ENCODE measurements at regions not wholly inside any gene's neighbourhood (a gene's known extent, or its start where the extent isn't known, plus 50 kb on each side); places are given as distances from the start of the nearest gene placed in this dataset.

- Histone ChIP-seq H3K27me3 (ENCODE audit: control insufficient read depth in 1 of 2, insufficient read depth in 1 of 2, low read length in 2 of 2) (peaks cover 0 to 38% of the 10 kb centered on the region in 2 experiments), H2BK15ac (ENCODE audit: low read depth, poor library complexity, severe bottlenecking) (no peak overlapping the region), H4K8ac (ENCODE audit: low read length) (no peak overlapping the region), H3K4me1 (ENCODE audit: control insufficient read depth, insufficient read depth, low read depth, low read length) (no peaks in the 10 kb centered on the region), H2BK12ac (ENCODE audit: low read length in 2 of 2) (no peak overlapping the region), H3K4me2 (ENCODE audit: low read length, poor library complexity, severe bottlenecking) (no peak overlapping the region), H3K18ac (ENCODE audit: low read depth in 1 of 2, low read length in 2 of 2) (no peak overlapping the region), H3K9me3 (ENCODE audit: control insufficient read depth, low read length) (no peaks in the 10 kb centered on the region), H3K14ac (ENCODE audit: low read length in 2 of 2) (no peak overlapping the region), H4K91ac (ENCODE audit: low read length) (no peak overlapping the region), H3K36me3 (ENCODE audit: control insufficient read depth in 1 of 2, insufficient read depth in 2 of 2, low read depth in 1 of 2, low read length in 2 of 2) (no peaks in the 10 kb centered on the region), H2AK5ac (ENCODE audit: low read length, severe bottlenecking) (no peak overlapping the region), H3K4me3 (ENCODE audit: insufficient read depth in 1 of 2, low read depth in 1 of 2, low read length in 2 of 2) (no peak overlapping the region), H3K9ac (ENCODE audit: low read length) (no peak overlapping the region), H3K4ac (ENCODE audit: low read depth in 1 of 2, low read length in 2 of 2) (no peak overlapping the region), H2BK120ac (ENCODE audit: low read depth, low read length) (no peak overlapping the region), H3K23ac (ENCODE audit: low read length in 2 of 2) (no peak overlapping the region), H3K79me1 (replicated peaks; ENCODE audit: low read length, poor library complexity, severe bottlenecking) (no peaks in the 10 kb centered on the region), H2AFZ (ENCODE audit: low read depth, low read length) (no peak overlapping the region), H3K27ac (ENCODE audit: low read length, poor library complexity, severe bottlenecking) (no peak overlapping the region), H2BK5ac (ENCODE audit: low read depth, low read length, poor library complexity, severe bottlenecking) (no peak overlapping the region)
- no peak for DNase-seq
- WGBS = 70% methylated on average over 3 of the region's 3 CpGs
These were observed 96.3 kb upstream of the MAFB start for GRCh38 chr20:40785346-40785745.

DNA sequence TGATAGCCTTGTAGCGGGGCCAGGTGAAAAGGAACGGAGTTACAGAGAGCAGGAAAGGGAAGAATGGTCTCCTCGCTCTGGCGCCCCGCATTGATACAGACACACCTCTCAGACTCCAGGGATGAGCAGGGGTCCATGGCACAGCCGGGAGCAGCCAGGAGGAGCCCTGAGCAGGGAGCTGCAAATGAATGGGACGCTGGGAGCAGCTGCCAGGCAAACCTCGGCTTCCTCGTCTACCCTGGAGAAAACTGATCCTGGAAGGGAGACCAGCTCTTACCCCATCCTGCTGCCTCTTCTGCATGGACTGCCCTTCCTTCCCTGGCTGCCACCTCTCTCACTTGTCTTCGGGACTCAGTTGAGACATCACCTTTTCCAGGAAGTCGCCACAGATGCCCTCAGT lies 97.3 kb upstream of the MAFB start:
- Histone ChIP-seq H2AFZ (ENCODE audit: low read depth, low read length) (no peak overlapping the region), H3K4me3 (ENCODE audit: insufficient read depth in 1 of 2, low read depth in 1 of 2, low read length in 2 of 2) (no peak overlapping the region), H3K36me3 (ENCODE audit: control insufficient read depth in 1 of 2, insufficient read depth in 2 of 2, low read depth in 1 of 2, low read length in 2 of 2) (no peaks in the 10 kb centered on the region), H4K8ac (ENCODE audit: low read length) (no peak overlapping the region), H2BK120ac (ENCODE audit: low read depth, low read length) (no peak overlapping the region), H3K18ac (ENCODE audit: low read depth in 1 of 2, low read length in 2 of 2) (no peak overlapping the region), H3K4me1 (ENCODE audit: control insufficient read depth, insufficient read depth, low read depth, low read length) (no peaks in the 10 kb centered on the region), H2AK5ac (ENCODE audit: low read length, severe bottlenecking) (no peak overlapping the region), H3K14ac (ENCODE audit: low read length in 2 of 2) (no peak overlapping the region), H2BK12ac (ENCODE audit: low read length in 2 of 2) (no peak overlapping the region), H3K27ac (ENCODE audit: low read length, poor library complexity, severe bottlenecking) (no peak overlapping the region), H2BK15ac (ENCODE audit: low read depth, poor library complexity, severe bottlenecking) (no peak overlapping the region), H2BK5ac (ENCODE audit: low read depth, low read length, poor library complexity, severe bottlenecking) (no peak overlapping the region), H3K27me3 (ENCODE audit: control insufficient read depth in 1 of 2, insufficient read depth in 1 of 2, low read length in 2 of 2) (peaks cover 0 to 32% of the 10 kb centered on the region in 2 experiments), H3K9me3 (ENCODE audit: control insufficient read depth, low read length) (no peaks in the 10 kb centered on the region), H3K4ac (ENCODE audit: low read depth in 1 of 2, low read length in 2 of 2) (no peak overlapping the region), H3K79me1 (replicated peaks; ENCODE audit: low read length, poor library complexity, severe bottlenecking) (no peaks in the 10 kb centered on the region), H3K4me2 (ENCODE audit: low read length, poor library complexity, severe bottlenecking) (no peak overlapping the region), H3K23ac (ENCODE audit: low read length in 2 of 2) (no peak overlapping the region), H3K9ac (ENCODE audit: low read length) (no peak overlapping the region), H4K91ac (ENCODE audit: low read length) (no peak overlapping the region)
- WGBS = 81% methylated on average over 11 of the region's 11 CpGs
- DNase-seq = no peak

DNA sequence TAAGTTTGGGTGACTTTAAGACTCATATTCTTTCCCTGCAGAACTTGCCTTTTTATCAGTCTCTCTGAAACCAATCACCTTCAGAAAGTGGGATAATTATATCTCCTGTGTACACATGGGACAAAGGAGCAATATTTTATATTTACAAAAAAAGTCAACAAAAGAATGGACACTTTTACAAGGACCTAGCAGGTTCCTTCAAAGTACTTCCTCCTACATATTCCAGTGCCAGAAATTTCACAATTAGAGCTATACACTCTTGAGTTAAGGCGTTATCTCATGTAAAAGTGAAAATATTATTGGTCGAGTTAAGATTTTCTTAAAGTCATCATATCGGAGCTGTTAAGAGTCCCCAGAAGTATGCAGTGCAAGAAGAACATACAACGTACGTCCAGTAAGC lies 98.9 kb upstream of the MAFB start:
- 77% methylated on average over 5 of the region's 5 CpGs for WGBS
- H3K27ac ChIP-seq (ENCODE audit: low read length, poor library complexity, severe bottlenecking) = no peak overlapping the region
- DNase-seq = no peak

GRCh38 chr20:40797425-40797824 lies 108.4 kb upstream of the MAFB start:
- Histone ChIP-seq H3K9ac (ENCODE audit: low read length) (no peak overlapping the region), H3K4ac (ENCODE audit: low read depth in 1 of 2, low read length in 2 of 2) (no peak overlapping the region), H2BK5ac (ENCODE audit: low read depth, low read length, poor library complexity, severe bottlenecking) (no peak overlapping the region), H2BK15ac (ENCODE audit: low read depth, poor library complexity, severe bottlenecking) (no peak overlapping the region), H3K23ac (ENCODE audit: low read length in 2 of 2) (no peak overlapping the region), H3K27ac (ENCODE audit: low read length, poor library complexity, severe bottlenecking) (no peak overlapping the region), H3K4me1 (ENCODE audit: control insufficient read depth, insufficient read depth, low read depth, low read length) (no peaks in the 10 kb centered on the region), H3K4me2 (ENCODE audit: low read length, poor library complexity, severe bottlenecking) (no peak overlapping the region), H3K4me3 (ENCODE audit: insufficient read depth in 1 of 2, low read depth in 1 of 2, low read length in 2 of 2) (no peak overlapping the region), H4K8ac (ENCODE audit: low read length) (no peak overlapping the region), H3K14ac (ENCODE audit: low read length in 2 of 2) (no peak overlapping the region), H3K27me3 (ENCODE audit: control insufficient read depth in 1 of 2, insufficient read depth in 1 of 2, low read length in 2 of 2) (peaks cover 0 to 16% of the 10 kb centered on the region in 2 experiments), H3K79me1 (replicated peaks; ENCODE audit: low read length, poor library complexity, severe bottlenecking) (no peaks in the 10 kb centered on the region), H2BK120ac (ENCODE audit: low read depth, low read length) (no peak overlapping the region), H3K36me3 (ENCODE audit: control insufficient read depth in 1 of 2, insufficient read depth in 2 of 2, low read depth in 1 of 2, low read length in 2 of 2) (no peaks in the 10 kb centered on the region), H3K18ac (ENCODE audit: low read depth in 1 of 2, low read length in 2 of 2) (no peak overlapping the region), H2BK12ac (ENCODE audit: low read length in 2 of 2) (no peak overlapping the region), H4K91ac (ENCODE audit: low read length) (no peak overlapping the region), H2AFZ (ENCODE audit: low read depth, low read length) (no peak overlapping the region), H2AK5ac (ENCODE audit: low read length, severe bottlenecking) (no peak overlapping the region), H3K9me3 (ENCODE audit: control insufficient read depth, low read length) (no peaks in the 10 kb centered on the region)
- DNase-seq = peak; percentile 2
- WGBS = 48% methylated on average over 4 of the region's 4 CpGs

More for the DNA sequence above, 98.9 kb upstream of the MAFB start:
- Histone ChIP-seq H3K79me1 (replicated peaks; ENCODE audit: low read length, poor library complexity, severe bottlenecking) (no peaks in the 10 kb centered on the region), H2BK15ac (ENCODE audit: low read depth, poor library complexity, severe bottlenecking) (no peak overlapping the region), H4K8ac (ENCODE audit: low read length) (no peak overlapping the region), H3K4me1 (ENCODE audit: control insufficient read depth, insufficient read depth, low read depth, low read length) (no peaks in the 10 kb centered on the region), H3K36me3 (ENCODE audit: control insufficient read depth in 1 of 2, insufficient read depth in 2 of 2, low read depth in 1 of 2, low read length in 2 of 2) (no peaks in the 10 kb centered on the region), H3K4me3 (ENCODE audit: insufficient read depth in 1 of 2, low read depth in 1 of 2, low read length in 2 of 2) (no peak overlapping the region), H3K9ac (ENCODE audit: low read length) (no peak overlapping the region), H4K91ac (ENCODE audit: low read length) (no peak overlapping the region), H2BK120ac (ENCODE audit: low read depth, low read length) (no peak overlapping the region), H3K14ac (ENCODE audit: low read length in 2 of 2) (no peak overlapping the region), H3K27me3 (ENCODE audit: control insufficient read depth in 1 of 2, insufficient read depth in 1 of 2, low read length in 2 of 2) (peaks cover 0 to 28% of the 10 kb centered on the region in 2 experiments), H3K9me3 (ENCODE audit: control insufficient read depth, low read length) (no peaks in the 10 kb centered on the region), H3K4ac (ENCODE audit: low read depth in 1 of 2, low read length in 2 of 2) (no peak overlapping the region), H2AK5ac (ENCODE audit: low read length, severe bottlenecking) (no peak overlapping the region), H2BK5ac (ENCODE audit: low read depth, low read length, poor library complexity, severe bottlenecking) (no peak overlapping the region), H3K23ac (ENCODE audit: low read length in 2 of 2) (no peak overlapping the region), H2AFZ (ENCODE audit: low read depth, low read length) (no peak overlapping the region), H3K18ac (ENCODE audit: low read depth in 1 of 2, low read length in 2 of 2) (no peak overlapping the region), H3K4me2 (ENCODE audit: low read length, poor library complexity, severe bottlenecking) (no peak overlapping the region), H2BK12ac (ENCODE audit: low read length in 2 of 2) (no peak overlapping the region)

All from mesenchymal stem cell (in vitro differentiated cells and primary cell).